Fibroblast of lung (primary cell): ENCODE measurements at regions not wholly inside any gene's neighbourhood (a gene's known extent, or its start where the extent isn't known, plus 50 kb on each side); places are given as distances from the start of the nearest gene placed in this dataset.
"Not testable (repeated sequence)": the region's sequence is repeated elsewhere in the genome, so short reads cannot be mapped to it uniquely, and the experiment has no call there.

Source experiments
- DNase-seq, 2 donors: peaks; one replicate each; pipeline versions ENCODE4 v3.0.0 to v3.0.0-alpha.2; 2010; ENCODE audit warnings: low read depth in 2 of 2
- H2AFZ ChIP-seq: 2 replicates; pipeline ENCODE4 v1.5.1; 2012; ENCODE audit warnings: low read length, control low read depth, inconsistent platforms
- H3K27ac ChIP-seq: 2 replicates; pipeline ENCODE4 v1.5.1; 2011; ENCODE audit warnings: low read length, control low read depth; ENCODE audit not compliant: insufficient read depth
- H3K27me3 ChIP-seq: 2 replicates; pipeline ENCODE4 v1.5.1; 2011; ENCODE audit warnings: mild to moderate bottlenecking, low read length; ENCODE audit not compliant: control insufficient read depth, insufficient read depth
- H3K36me3 ChIP-seq: 2 replicates; pipeline ENCODE4 v1.5.1; 2011; ENCODE audit warnings: low read length; ENCODE audit not compliant: control insufficient read depth, insufficient read depth
- H3K4me1 ChIP-seq: 2 replicates; pipeline ENCODE4 v1.5.1; 2011; ENCODE audit warnings: low read length; ENCODE audit not compliant: control insufficient read depth, insufficient read depth; ENCODE audit errors: extremely low read depth
- H3K4me2 ChIP-seq: 2 replicates; pipeline ENCODE4 v1.5.1; 2011; ENCODE audit warnings: low read length, control low read depth; ENCODE audit not compliant: insufficient read depth; ENCODE audit errors: extremely low read depth
- H3K4me3 ChIP-seq, 4 experiments: fragments of 200-600 bp in 1 of 4; sonication (generic) in 1 of 4; replicated peaks in 1 of 4; 2 replicates each; pipeline ENCODE4 v1.5.1; 2011 to 2016; ENCODE audit warnings: low read length in 4 of 4, low read depth in 3 of 4, mild to moderate bottlenecking in 3 of 4, control low read depth in 2 of 4, inconsistent platforms in 1 of 4, mixed read lengths in 1 of 4; ENCODE audit not compliant: insufficient read depth in 1 of 4; ENCODE audit errors: control extremely low read depth in 1 of 4
- H3K79me2 ChIP-seq: 2 replicates; pipeline ENCODE4 v1.5.1; 2012; ENCODE audit warnings: mild to moderate bottlenecking, low read length, inconsistent platforms; ENCODE audit not compliant: control insufficient read depth, insufficient read depth
- H3K9ac ChIP-seq: 2 replicates; pipeline ENCODE4 v1.5.1; 2011; ENCODE audit warnings: mild to moderate bottlenecking, low read length, control low read depth; ENCODE audit not compliant: insufficient read depth
- H3K9me3 ChIP-seq: 2 replicates; pipeline ENCODE4 v1.5.1; 2012; ENCODE audit warnings: low read depth, low read length; ENCODE audit not compliant: control insufficient read depth, insufficient read depth
- H4K20me1 ChIP-seq: 2 replicates; pipeline ENCODE4 v1.5.1; 2011; ENCODE audit warnings: low read length; ENCODE audit not compliant: control insufficient read depth, insufficient read depth; ENCODE audit errors: extremely low read depth
- CTCF ChIP-seq, 2 donors: IDR thresholded peaks in 1 of 2; conservative IDR thresholded peaks in 1 of 2; 1 replicate in 1 of 2; 2 replicates in 1 of 2; pipeline ENCODE4 v1.5.1; 2011 to 2012; ENCODE audit warnings: low read length in 2 of 2, control low read depth in 1 of 2, inconsistent platforms in 1 of 2, low read depth in 1 of 2, mild to moderate bottlenecking in 1 of 2
- EZH2 ChIP-seq: IDR thresholded peaks from 2 replicates; pipeline ENCODE4 v1.5.1; 2012; ENCODE audit warnings: low read length, control low read depth, mild to moderate bottlenecking; ENCODE audit errors: missing control alignments

DNA sequence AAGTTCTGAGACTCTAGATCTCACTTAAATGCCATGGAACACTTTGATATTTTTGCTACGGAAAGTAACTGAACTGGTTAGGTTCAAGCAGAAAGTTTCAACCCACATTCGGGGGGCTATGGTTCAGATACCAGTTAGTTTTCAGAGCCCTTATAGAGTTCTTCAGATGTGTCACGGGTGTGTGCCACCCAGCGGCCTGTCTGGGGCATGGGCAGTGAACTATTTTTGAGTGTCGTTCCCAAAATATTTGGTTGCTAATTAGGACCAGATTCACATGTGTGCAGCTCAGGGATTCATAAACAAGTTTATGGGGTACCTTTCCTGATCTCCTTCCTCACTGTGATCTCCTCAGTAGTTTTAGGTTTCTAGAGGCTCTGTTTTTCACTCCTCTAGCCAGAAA, 271.9 kb downstream of the C7orf25 start:
- no peak overlapping the region for H3K4me2 ChIP-seq
- no peak overlapping the region for H3K27ac ChIP-seq
- no peak overlapping the region for H3K9ac ChIP-seq
- H2AFZ ChIP-seq, result no peak overlapping the region
- no peak overlapping the region for H3K4me3 ChIP-seq
- H4K20me1 ChIP-seq, result no peaks in the 10 kb centered on the region
- DNase-seq, result no peak
- H3K9me3 ChIP-seq, result no peaks in the 10 kb centered on the region
- no peaks in the 10 kb centered on the region for H3K79me2 ChIP-seq
- no peaks in the 10 kb centered on the region for H3K36me3 ChIP-seq
- H3K4me1 ChIP-seq, result no peaks in the 10 kb centered on the region
- TF ChIP-seq EZH2 (no peak), CTCF (conservative IDR thresholded peaks at IDR 0.05 in 1 of 2, IDR thresholded peaks at IDR 0.05 in 1 of 2; ENCODE audit: low read depth in 1 of 2, low read length in 2 of 2) (peak in 1 of 2 donors; percentile 17)
- peaks cover 2% of the 10 kb centered on the region for H3K27me3 ChIP-seq

DNA sequence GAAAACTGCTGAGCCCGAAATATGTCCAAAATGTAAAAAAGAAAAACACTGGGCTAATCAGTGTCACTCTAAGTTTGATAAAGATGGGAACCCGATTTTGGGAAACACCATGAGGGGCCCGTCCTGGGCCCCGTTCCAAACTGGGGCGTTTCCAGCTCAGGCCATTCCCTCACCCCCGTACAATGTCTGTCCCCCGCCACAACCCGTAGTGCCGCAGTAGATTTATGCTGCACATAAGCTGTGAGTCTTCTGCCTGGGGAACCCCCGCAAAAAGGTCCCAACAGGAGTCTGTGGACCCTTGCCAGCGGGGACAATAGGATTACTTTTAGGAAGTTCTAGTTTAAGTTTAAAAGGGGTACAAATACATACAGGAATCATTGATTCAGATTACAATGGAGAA, 275.5 kb downstream of the C7orf25 start:
- H3K9me3 ChIP-seq, H3K27me3 ChIP-seq, H3K4me2 ChIP-seq, H4K20me1 ChIP-seq, H3K79me2 ChIP-seq, H2AFZ ChIP-seq, H3K4me1 ChIP-seq, H3K36me3 ChIP-seq, H3K9ac ChIP-seq, H3K27ac ChIP-seq, H3K4me3 ChIP-seq, DNase-seq: not testable (repeated sequence)

DNA sequence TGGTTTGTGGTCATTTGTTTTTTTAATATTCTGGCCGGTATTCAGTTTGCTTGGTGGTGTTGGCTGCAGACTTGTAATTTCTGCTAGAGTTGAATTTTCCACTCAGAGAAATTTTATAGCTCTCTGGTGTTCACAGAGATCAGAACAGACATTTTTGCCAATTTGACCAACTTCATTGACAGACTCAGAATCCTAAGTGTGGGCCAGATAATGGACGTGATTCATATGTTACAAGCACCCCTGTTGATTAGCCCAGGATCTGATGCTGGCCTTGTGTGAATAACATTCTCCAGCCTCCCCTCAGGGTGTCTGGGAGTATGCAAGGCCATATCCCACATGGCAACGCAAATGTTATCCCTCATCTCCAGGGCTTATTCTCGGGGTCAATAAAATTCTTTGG, 283.8 kb downstream of the C7orf25 start:
- Histone ChIP-seq H3K4me3 (no peak overlapping the region), H4K20me1 (no peaks in the 10 kb centered on the region), H3K27ac (no peak overlapping the region), H3K9ac (no peak overlapping the region), H3K9me3 (no peaks in the 10 kb centered on the region), H3K27me3 (no peaks in the 10 kb centered on the region), H3K36me3 (no peaks in the 10 kb centered on the region), H3K4me2 (no peak overlapping the region), H2AFZ (no peak overlapping the region), H3K4me1 (no peaks in the 10 kb centered on the region), H3K79me2 (no peaks in the 10 kb centered on the region)
- DNase-seq, result no peak
- TF ChIP-seq EZH2 (no peak), CTCF (conservative IDR thresholded peaks at IDR 0.05 in 1 of 2, IDR thresholded peaks at IDR 0.05 in 1 of 2; ENCODE audit: low read depth in 1 of 2, low read length in 2 of 2) (no peak)

- Histone ChIP-seq H3K4me1 (no peaks in the 10 kb centered on the region), H3K36me3 (no peaks in the 10 kb centered on the region), H3K79me2 (no peaks in the 10 kb centered on the region), H4K20me1 (no peaks in the 10 kb centered on the region), H3K27ac (no peak overlapping the region), H3K9ac (no peak overlapping the region), H3K4me3 (no peak overlapping the region), H3K27me3 (no peaks in the 10 kb centered on the region), H2AFZ (no peak overlapping the region), H3K4me2 (no peak overlapping the region), H3K9me3 (no peaks in the 10 kb centered on the region)
- no peak for TF ChIP-seq CTCF (conservative IDR thresholded peaks at IDR 0.05 in 1 of 2, IDR thresholded peaks at IDR 0.05 in 1 of 2; ENCODE audit: low read depth in 1 of 2, low read length in 2 of 2)
- no peak for TF ChIP-seq EZH2
- no peak for DNase-seq
Measured at GRCh38 chr7:42627626-42628025, 284.2 kb downstream of the C7orf25 start.
